ENCODE measurements at regions not wholly inside any gene's neighbourhood (a gene's known extent, or its start where the extent isn't known, plus 50 kb on each side); places are given as distances from the start of the nearest gene placed in this dataset.

- TF ChIP-seq POLR2A (IDR thresholded peaks at IDR 0.05): no peak
- no peak for TF ChIP-seq CTCF (IDR thresholded peaks at IDR 0.05)
Observed at GRCh38 chr19:28686756-28687155, 526.2 kb downstream of the UQCRFS1 start.
